ENCODE measurements at regions not wholly inside any gene's neighbourhood (a gene's known extent, or its start where the extent isn't known, plus 50 kb on each side); places are given as distances from the start of the nearest gene placed in this dataset.

DNA sequence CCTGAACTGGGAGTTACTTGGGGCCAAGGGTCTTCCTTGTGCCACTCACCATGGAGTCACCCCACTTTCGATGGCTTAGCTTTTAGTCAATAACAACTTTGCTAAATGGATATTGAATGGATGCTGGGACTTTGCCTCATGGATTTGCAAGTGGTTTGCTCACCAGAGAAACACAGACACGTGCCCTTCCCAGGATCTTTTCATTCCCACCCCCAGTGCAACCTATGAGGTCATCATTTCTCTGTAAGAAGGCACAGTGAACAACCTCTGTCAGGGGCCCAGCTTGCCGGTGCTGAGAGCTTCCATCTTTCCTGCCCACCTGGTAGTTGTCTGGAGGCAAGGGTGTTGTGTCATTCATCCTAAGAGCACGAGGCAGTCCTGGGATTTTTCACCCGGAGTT lies 256.8 kb upstream of the PMEPA1 start (continued):
- TF ChIP-seq, protein P1, sequence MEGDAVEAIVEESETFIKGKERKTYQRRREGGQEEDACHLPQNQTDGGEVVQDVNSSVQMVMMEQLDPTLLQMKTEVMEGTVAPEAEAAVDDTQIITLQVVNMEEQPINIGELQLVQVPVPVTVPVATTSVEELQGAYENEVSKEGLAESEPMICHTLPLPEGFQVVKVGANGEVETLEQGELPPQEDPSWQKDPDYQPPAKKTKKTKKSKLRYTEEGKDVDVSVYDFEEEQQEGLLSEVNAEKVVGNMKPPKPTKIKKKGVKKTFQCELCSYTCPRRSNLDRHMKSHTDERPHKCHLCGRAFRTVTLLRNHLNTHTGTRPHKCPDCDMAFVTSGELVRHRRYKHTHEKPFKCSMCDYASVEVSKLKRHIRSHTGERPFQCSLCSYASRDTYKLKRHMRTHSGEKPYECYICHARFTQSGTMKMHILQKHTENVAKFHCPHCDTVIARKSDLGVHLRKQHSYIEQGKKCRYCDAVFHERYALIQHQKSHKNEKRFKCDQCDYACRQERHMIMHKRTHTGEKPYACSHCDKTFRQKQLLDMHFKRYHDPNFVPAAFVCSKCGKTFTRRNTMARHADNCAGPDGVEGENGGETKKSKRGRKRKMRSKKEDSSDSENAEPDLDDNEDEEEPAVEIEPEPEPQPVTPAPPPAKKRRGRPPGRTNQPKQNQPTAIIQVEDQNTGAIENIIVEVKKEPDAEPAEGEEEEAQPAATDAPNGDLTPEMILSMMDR (IDR thresholded peaks at IDR 0.05; ENCODE audit: control extremely low read depth in 1 of 3, insufficient read depth in 1 of 3, low read depth in 1 of 3, low read length in 3 of 3): no peak
- TF ChIP-seq SAP30 (IDR thresholded peaks at IDR 0.05; ENCODE audit: insufficient read depth, insufficient replicate concordance, low read length): no peak
- no peak for TF ChIP-seq EZH2 (IDR thresholded peaks at IDR 0.05; ENCODE audit: low read depth, low read length, severe bottlenecking)

All from H1 (cell line).